ENCODE measurements at regions not wholly inside any gene's neighbourhood (a gene's known extent, or its start where the extent isn't known, plus 50 kb on each side); places are given as distances from the start of the nearest gene placed in this dataset.

DNA sequence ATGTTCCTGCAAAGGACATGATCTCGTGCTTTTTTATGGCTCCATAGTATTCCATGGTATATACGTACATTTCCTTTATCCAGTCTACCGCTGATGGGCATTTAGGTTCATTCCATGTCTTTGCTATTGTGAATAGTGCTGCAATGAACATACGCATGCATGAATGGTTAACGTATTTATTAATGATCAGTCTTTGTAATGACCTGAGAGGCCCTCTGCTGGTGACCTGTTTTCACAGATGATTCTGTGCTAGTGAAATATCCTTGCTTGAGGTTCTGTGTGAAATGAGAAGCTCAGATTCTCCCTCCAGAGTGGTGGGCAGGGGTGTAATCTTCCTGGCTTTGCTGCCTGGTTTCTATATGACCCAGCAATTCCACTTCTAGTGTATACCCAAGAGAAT is 160.2 kb upstream of the RASGRP1 start:
- TF ChIP-seq CTCF (IDR thresholded peaks at IDR 0.05) (no peak), JUN (IDR thresholded peaks at IDR 0.05) (no peak), HOXA7 (CRISPR knock-in tag; IDR thresholded peaks at IDR 0.05) (no peak), CHD4 (IDR thresholded peaks at IDR 0.05; ENCODE audit: borderline replicate concordance) (no peak), HDAC2 (IDR thresholded peaks at IDR 0.05) (no peak), ZFP36 (IDR thresholded peaks at IDR 0.05; ENCODE audit: borderline replicate concordance, partially characterized antibody) (no peak)

Data from A549 (cell line).